ENCODE measurements at regions not wholly inside any gene's neighbourhood (a gene's known extent, or its start where the extent isn't known, plus 50 kb on each side); places are given as distances from the start of the nearest gene placed in this dataset.

DNA sequence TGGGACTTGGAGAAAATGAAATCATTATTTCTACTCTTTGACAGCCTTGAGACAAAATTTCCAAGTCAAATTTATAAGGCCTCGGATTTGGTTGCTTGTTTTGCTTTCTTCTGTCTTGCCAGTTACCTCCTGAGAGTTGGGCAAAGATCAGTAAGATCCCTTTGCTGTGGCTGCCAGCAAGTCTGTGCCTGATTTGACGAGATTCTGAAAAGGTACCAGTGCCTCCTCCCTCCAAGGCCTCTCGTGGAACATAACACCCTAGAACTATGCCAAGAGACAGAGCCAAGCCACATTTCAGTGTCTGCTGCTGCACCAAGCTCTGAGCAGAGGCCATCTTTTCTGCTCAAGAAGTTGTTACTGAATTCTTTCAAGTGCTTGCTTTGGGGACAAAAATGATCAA lies 61.0 kb downstream of the GTPBP8 start:
- Histone ChIP-seq H3K4me3 (ENCODE audit: insufficient read depth, low read depth, low read length) (no peak overlapping the region), H3K9ac (ENCODE audit: low read depth, low read length) (no peak overlapping the region)
- CTCF ChIA-PET, result interaction anchor here (0.7 to 3.0 kb wide), 2 partner anchors 236 to 1117 kb away, joined by 3 to 15 read pairs; no protein-coding TSS in a partner anchor

More for the DNA sequence above, 61.0 kb downstream of the GTPBP8 start:
- H2BK120ac ChIP-seq (ENCODE audit: low read depth, low read length), result peak overlapping the region; percentile 60
- H2BK20ac ChIP-seq (ENCODE audit: low read depth, low read length), result peak overlapping the region; percentile 40; the same call in 1 of the 2 replicates
- H3K4ac ChIP-seq (ENCODE audit: low read depth, low read length), result peak overlapping the region; percentile 66
- POLR2A ChIA-PET (ENCODE audit: unreplicated experiment), result no interaction called here
- TF ChIP-seq, protein P1, sequence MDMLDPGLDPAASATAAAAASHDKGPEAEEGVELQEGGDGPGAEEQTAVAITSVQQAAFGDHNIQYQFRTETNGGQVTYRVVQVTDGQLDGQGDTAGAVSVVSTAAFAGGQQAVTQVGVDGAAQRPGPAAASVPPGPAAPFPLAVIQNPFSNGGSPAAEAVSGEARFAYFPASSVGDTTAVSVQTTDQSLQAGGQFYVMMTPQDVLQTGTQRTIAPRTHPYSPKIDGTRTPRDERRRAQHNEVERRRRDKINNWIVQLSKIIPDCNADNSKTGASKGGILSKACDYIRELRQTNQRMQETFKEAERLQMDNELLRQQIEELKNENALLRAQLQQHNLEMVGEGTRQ (IDR thresholded peaks at IDR 0.05; ENCODE audit: low read depth, low read length), result no peak
- TF ChIP-seq FOS (IDR thresholded peaks at IDR 0.05; ENCODE audit: low read depth, low read length), result no peak
- TF ChIP-seq MAZ (IDR thresholded peaks at IDR 0.05; ENCODE audit: borderline replicate concordance, low read depth, low read length), result no peak
- no peak for TF ChIP-seq CHD1 (IDR thresholded peaks at IDR 0.05; ENCODE audit: low read depth, low read length)
- no peak for TF ChIP-seq CTCF (conservative IDR thresholded peaks at IDR 0.05; ENCODE audit: low read depth, low read length)
- TF ChIP-seq, protein P2, sequence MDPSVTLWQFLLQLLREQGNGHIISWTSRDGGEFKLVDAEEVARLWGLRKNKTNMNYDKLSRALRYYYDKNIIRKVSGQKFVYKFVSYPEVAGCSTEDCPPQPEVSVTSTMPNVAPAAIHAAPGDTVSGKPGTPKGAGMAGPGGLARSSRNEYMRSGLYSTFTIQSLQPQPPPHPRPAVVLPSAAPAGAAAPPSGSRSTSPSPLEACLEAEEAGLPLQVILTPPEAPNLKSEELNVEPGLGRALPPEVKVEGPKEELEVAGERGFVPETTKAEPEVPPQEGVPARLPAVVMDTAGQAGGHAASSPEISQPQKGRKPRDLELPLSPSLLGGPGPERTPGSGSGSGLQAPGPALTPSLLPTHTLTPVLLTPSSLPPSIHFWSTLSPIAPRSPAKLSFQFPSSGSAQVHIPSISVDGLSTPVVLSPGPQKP (IDR thresholded peaks at IDR 0.05; ENCODE audit: borderline replicate concordance, low read depth, low read length), result no peak
- no peak for TF ChIP-seq CEBPB (IDR thresholded peaks at IDR 0.05; ENCODE audit: low read depth, low read length)
- intact Hi-C loops (cut with micrococcal nuclease), result loop anchor here (1.0 to 10.0 kb wide), 7 partner anchors 83 to 693 kb away; partner anchors contain the start of genes ATP6V1A and NAA50
- peaks cover 12% of the 10 kb centered on the region for H3K27me3 ChIP-seq (ENCODE audit: control insufficient read depth, insufficient read depth, low read length)
- H2BK5ac ChIP-seq (ENCODE audit: low read depth, low read length, poor library complexity, severe bottlenecking), result no peak overlapping the region
- H3K18ac ChIP-seq (ENCODE audit: low read depth, low read length), result no peak overlapping the region
- in situ Hi-C loops (cut with MboI; ENCODE audit: low sequenced_read_pairs), result loop anchor here (10.0 kb wide), 1 partner anchor 573 kb away; no protein-coding TSS in a partner anchor
- WGBS, 2 experiments (ENCODE audit: extremely low coverage in 2 of 2, insufficient read length in 1 of 2), result 80% methylated on average over 1 of the region's 3 CpGs; no CpG with 5 or more reads in 1 of the 2 experiments
- BruUV-seq (replicated peaks), result no TSS peak
- H3K56ac ChIP-seq (ENCODE audit: extremely low read depth, insufficient read depth, low read length), result no peak overlapping the region
- peaks cover 5% of the 10 kb centered on the region for H3K4me1 ChIP-seq (ENCODE audit: control insufficient read depth, insufficient read depth, low read length)
- H4K8ac ChIP-seq (ENCODE audit: low read depth in 2 of 2, low read length in 2 of 2), result no peak overlapping the region
- DNase-seq (no peak), ATAC-seq (ENCODE audit: low read depth) (no peak)
- H3K79me1 ChIP-seq (ENCODE audit: low read depth in 1 of 2, low read length in 2 of 2), result no peaks in the 10 kb centered on the region
- H3K9me1 ChIP-seq (ENCODE audit: insufficient read depth, low read length), result no peaks in the 10 kb centered on the region
- no peaks in the 10 kb centered on the region for H3K36me3 ChIP-seq (ENCODE audit: control insufficient read depth, insufficient read depth, low read length)
- no peaks in the 10 kb centered on the region for H4K20me1 ChIP-seq (ENCODE audit: insufficient read depth, low read length)
- H3K4me2 ChIP-seq (ENCODE audit: low read depth, low read length), result no peak overlapping the region
- H3K14ac ChIP-seq (replicated peaks; ENCODE audit: low read depth, low read length), result no peak overlapping the region
- no peak overlapping the region for H2AK9ac ChIP-seq (replicated peaks; ENCODE audit: low read depth, low read length, poor library complexity)
- peak overlapping the region; percentile 10; the same call in 1 of the 2 replicates for H4K91ac ChIP-seq (ENCODE audit: insufficient read depth, low read depth, low read length)
- peak overlapping the region; percentile 31; the same call in 1 of the 2 replicates for H2AK5ac ChIP-seq (ENCODE audit: low read depth, low read length)
- H2BK15ac ChIP-seq (ENCODE audit: low read depth, low read length), result 0 out of 3 replicates have a peak overlapping the region, but pooled peaks have one; percentile 9
- dilution Hi-C loops (cut with HindIII; ENCODE audit: low sequenced_read_pairs, unreplicated experiment), result no loop called here
- no peak overlapping the region for H2AFZ ChIP-seq (replicated peaks; ENCODE audit: low read length, poor library complexity)
- no peak overlapping the region for H4K5ac ChIP-seq (ENCODE audit: low read depth, low read length)
- H3K9me3 ChIP-seq (ENCODE audit: control insufficient read depth, insufficient read depth, low read length), result no peaks in the 10 kb centered on the region
- no peak overlapping the region for H3K23ac ChIP-seq (ENCODE audit: low read depth, low read length)
- H3K27ac ChIP-seq (ENCODE audit: insufficient read depth, low read length), result no peak overlapping the region

Data from IMR-90 (cell line).